ENCODE measurements at regions not wholly inside any gene's neighbourhood (a gene's known extent, or its start where the extent isn't known, plus 50 kb on each side); places are given as distances from the start of the nearest gene placed in this dataset.

DNA sequence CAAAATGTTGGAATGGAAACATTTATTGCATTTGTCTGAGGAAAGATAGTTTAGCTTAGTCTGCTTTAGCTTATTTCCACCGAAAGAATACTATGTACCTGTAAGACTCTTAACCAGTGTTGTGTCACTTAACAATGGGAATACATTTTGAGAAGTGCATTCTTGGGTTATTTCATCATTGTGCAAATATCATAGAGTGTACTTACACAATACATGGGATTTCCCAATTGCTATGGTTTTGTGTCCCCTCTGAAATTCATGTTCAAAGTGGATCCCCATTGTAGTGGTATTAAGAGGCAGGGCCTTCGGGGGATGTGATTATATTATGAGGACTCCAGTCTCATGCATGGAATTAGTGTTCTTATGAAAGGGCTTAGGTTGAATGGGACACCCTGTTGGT is 249.4 kb upstream of the UBE2E3 start:
- no peaks in the 10 kb centered on the region for H3K9me3 ChIP-seq
- H3K36me3 ChIP-seq: no peaks in the 10 kb centered on the region
- intact Hi-C loops (cut with DNase I): no loop called here
- TF ChIP-seq POLR2AphosphoS5 (IDR thresholded peaks at IDR 0.05): no peak
- TF ChIP-seq, protein P1, sequence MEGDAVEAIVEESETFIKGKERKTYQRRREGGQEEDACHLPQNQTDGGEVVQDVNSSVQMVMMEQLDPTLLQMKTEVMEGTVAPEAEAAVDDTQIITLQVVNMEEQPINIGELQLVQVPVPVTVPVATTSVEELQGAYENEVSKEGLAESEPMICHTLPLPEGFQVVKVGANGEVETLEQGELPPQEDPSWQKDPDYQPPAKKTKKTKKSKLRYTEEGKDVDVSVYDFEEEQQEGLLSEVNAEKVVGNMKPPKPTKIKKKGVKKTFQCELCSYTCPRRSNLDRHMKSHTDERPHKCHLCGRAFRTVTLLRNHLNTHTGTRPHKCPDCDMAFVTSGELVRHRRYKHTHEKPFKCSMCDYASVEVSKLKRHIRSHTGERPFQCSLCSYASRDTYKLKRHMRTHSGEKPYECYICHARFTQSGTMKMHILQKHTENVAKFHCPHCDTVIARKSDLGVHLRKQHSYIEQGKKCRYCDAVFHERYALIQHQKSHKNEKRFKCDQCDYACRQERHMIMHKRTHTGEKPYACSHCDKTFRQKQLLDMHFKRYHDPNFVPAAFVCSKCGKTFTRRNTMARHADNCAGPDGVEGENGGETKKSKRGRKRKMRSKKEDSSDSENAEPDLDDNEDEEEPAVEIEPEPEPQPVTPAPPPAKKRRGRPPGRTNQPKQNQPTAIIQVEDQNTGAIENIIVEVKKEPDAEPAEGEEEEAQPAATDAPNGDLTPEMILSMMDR (IDR thresholded peaks at IDR 0.05): no peak
- TF ChIP-seq POLR2A (IDR thresholded peaks at IDR 0.05): no peak
- no peak for TF ChIP-seq EP300 (IDR thresholded peaks at IDR 0.05)
- no peaks in the 10 kb centered on the region for H3K4me1 ChIP-seq
- DNase-seq: no peak
- no peak overlapping the region for H3K27ac ChIP-seq
- WGBS, 2 donors: 89 to 94% methylated on average over 2 of the region's 2 CpGs
- no peaks in the 10 kb centered on the region for H3K27me3 ChIP-seq
- H3K4me3 ChIP-seq: no peak overlapping the region

DNA sequence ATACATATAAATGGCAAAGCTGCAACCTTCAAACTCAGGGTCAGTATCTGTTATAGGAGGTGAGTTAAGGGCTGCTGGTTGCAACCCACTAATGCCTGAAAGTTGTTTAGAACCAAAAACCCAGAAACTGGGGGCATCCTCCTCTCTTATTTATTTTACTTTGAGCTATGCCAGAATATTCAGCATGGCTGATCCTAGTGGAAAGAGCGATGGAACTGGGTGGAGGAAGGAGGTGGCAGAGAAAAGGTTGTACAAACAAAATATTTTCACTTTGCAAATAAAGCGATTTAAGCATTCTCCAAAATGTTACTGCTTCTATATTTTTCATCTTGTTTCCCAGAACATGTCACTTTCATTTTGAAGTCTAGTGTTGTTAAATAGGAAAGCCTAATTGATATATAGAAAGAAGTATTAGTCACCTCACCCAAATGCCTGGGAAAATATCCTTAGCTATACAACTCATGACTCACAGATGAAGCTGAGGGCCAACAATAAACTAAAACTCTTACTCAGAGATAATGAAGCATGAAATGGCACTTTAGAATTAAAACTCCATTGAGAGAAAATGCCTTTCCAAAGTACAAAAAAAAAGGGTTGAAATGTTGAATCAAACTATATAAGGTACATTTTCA is 251.4 kb upstream of the UBE2E3 start:
- no peaks in the 10 kb centered on the region for H3K36me3 ChIP-seq

DNA sequence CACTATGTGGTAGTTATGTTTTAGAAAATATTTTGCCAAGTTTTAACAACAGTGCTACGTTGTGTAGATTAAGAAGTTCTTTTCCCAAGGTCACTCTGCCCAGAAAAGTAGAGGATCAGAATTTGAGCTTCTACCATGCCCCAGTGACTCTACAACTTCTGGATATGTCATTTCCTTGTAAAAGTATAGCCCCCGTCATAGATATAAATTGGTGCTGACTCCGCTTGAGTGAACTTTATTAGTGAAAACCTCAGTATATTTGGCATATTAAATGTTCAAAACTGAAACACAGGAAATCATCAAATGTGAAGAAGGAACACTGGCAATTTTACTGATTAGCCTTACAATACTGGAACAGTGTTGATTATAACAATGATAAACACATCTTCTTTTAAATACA is 256.7 kb upstream of the UBE2E3 start:
- intact Hi-C loops (cut with DNase I): no loop called here
- 81 to 86% methylated on average over 3 of the region's 3 CpGs for WGBS, 2 donors
- peaks cover 0 to 9% (median 7%) of the 10 kb centered on the region in 4 donors for H3K4me1 ChIP-seq
- no peak for TF ChIP-seq POLR2AphosphoS5 (IDR thresholded peaks at IDR 0.05)
- TF ChIP-seq, protein P1 (IDR thresholded peaks at IDR 0.05): no peak
- no peak for TF ChIP-seq POLR2A (IDR thresholded peaks at IDR 0.05)
- TF ChIP-seq EP300 (IDR thresholded peaks at IDR 0.05): no peak
- H3K27ac ChIP-seq: no peak overlapping the region
- no peaks in the 10 kb centered on the region for H3K27me3 ChIP-seq
- H3K36me3 ChIP-seq: no peaks in the 10 kb centered on the region
- H3K9me3 ChIP-seq: no peaks in the 10 kb centered on the region
- DNase-seq: no peak
- no peak overlapping the region for H3K4me3 ChIP-seq

More for the DNA sequence above, 251.4 kb upstream of the UBE2E3 start:
- Histone ChIP-seq H3K4me3 (no peak overlapping the region), H3K4me1 (no peaks in the 10 kb centered on the region), H3K9me3 (no peaks in the 10 kb centered on the region), H3K27me3 (no peaks in the 10 kb centered on the region), H3K27ac (no peak overlapping the region)
- TF ChIP-seq POLR2A (IDR thresholded peaks at IDR 0.05) (no peak), POLR2AphosphoS5 (IDR thresholded peaks at IDR 0.05) (no peak), EP300 (IDR thresholded peaks at IDR 0.05) (no peak)
- TF ChIP-seq, protein P1 (IDR thresholded peaks at IDR 0.05): no peak
- intact Hi-C loops (cut with DNase I): no loop called here
- 86% methylated on average over 2 of the region's 2 CpGs for WGBS, 2 donors
- no peak for DNase-seq

DNA sequence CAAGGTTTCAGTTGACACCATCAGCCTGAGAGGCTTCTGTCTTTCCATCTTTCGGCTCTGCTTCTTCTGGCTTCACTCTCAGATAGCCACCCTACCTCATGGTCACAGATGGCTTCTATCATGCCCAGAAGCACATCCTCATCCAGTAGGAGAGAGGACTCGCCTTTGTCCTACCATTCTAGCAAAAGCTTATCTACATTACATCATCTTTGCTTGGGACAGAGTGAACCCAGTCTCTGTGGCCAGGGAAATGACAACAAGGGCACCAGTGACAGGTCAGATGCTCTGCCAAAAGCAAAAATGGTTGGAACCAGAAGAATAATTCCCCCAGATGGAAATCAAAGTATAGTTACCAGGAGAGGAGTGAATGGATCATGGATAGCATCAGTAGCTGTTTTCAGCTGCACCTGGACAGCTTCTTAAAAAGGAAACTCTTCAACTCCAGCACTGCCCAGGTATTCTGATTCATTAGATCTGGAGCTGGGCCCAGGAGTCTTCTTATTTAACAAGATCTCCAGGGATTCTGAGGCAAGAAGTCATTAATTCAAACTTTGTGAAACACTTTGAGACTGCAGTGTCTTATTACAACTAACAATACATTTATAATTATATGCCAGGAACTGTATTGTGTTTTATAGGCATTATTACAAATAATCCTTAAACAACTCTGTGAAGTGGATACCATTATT is 257.7 kb upstream of the UBE2E3 start:
- TF ChIP-seq, protein P1 (IDR thresholded peaks at IDR 0.05): no peak
- TF ChIP-seq POLR2AphosphoS5 (IDR thresholded peaks at IDR 0.05): no peak
- WGBS, 2 donors: 81 to 85% methylated on average over 2 of the region's 2 CpGs
- Histone ChIP-seq H3K27me3 (no peaks in the 10 kb centered on the region), H3K9me3 (no peaks in the 10 kb centered on the region), H3K4me3 (no peak overlapping the region), H3K4me1 (peaks cover 0 to 9% (median 7%) of the 10 kb centered on the region in 4 donors), H3K36me3 (no peaks in the 10 kb centered on the region), H3K27ac (no peak overlapping the region)
- intact Hi-C loops (cut with DNase I): no loop called here
- DNase-seq: no peak

All from sigmoid colon (tissue), 6 donors.